Right ventricle myocardium inferior (tissue), 1 donor: ENCODE measurements at regions not wholly inside any gene's neighbourhood (a gene's known extent, or its start where the extent isn't known, plus 50 kb on each side); places are given as distances from the start of the nearest gene placed in this dataset.
A peak's percentile ranks its signal among the peaks of the same experiment; 100 is the strongest.

Experiments
- ATAC-seq: fragments of 200-7000 bp; cut with Tn5 transposase; one replicate; pipeline ENCODE4 v1.9.1; 2020; ENCODE audit warnings: mild to moderate bottlenecking, moderate library complexity
- DNase-seq: peaks from one replicate; pipeline ENCODE4 v3.0.0; 2021; ENCODE audit errors: missing footprints
- intact Hi-C: fragments of 100-400 bp; cut with DNase I; formaldehyde crosslinking; loops from one replicate; pipeline ENCODE4 v1.11.0; 2022
- donor health status: DM: no; HTN: yes; CAD: no; lungs with severe emphysema.

- DNase-seq (no peak), ATAC-seq (no peak)
- intact Hi-C loops: no loop called here
Observed at GRCh38 chr4:126262665-126263064, 947.9 kb downstream of the FAT4 start.

- intact Hi-C loops: no loop called here
- DNase-seq: no peak
- no peak for ATAC-seq
Observed at GRCh38 chr4:126264839-126265238, 950.1 kb downstream of the FAT4 start.

- intact Hi-C loops: no loop called here
- DNase-seq (no peak), ATAC-seq (no peak)
Observed at GRCh38 chr4:126265888-126266287, 951.1 kb downstream of the FAT4 start.

- intact Hi-C loops: no loop called here
- ATAC-seq: no peak
- no peak for DNase-seq
Observed at GRCh38 chr4:126267689-126268088, 952.9 kb downstream of the FAT4 start.

- ATAC-seq (no peak), DNase-seq (no peak)
- intact Hi-C loops: no loop called here
Observed at GRCh38 chr4:126268106-126268505, 953.4 kb downstream of the FAT4 start.

GRCh38 chr4:126269106-126269505 is 954.4 kb downstream of the FAT4 start:
- peak; percentile 97 for ATAC-seq
- intact Hi-C loops: no loop called here
- peak; percentile 64 for DNase-seq

GRCh38 chr4:126271292-126271691 is 956.5 kb downstream of the FAT4 start:
- DNase-seq (no peak), ATAC-seq (no peak)
- intact Hi-C loops: no loop called here

GRCh38 chr4:126273746-126274145 is 959.0 kb downstream of the FAT4 start:
- DNase-seq (no peak), ATAC-seq (no peak)
- intact Hi-C loops: no loop called here

GRCh38 chr4:126291886-126292285 is 977.1 kb downstream of the FAT4 start:
- no peak for ATAC-seq
- intact Hi-C loops: no loop called here
- no peak for DNase-seq

- no peak for ATAC-seq
- no peak for DNase-seq
- intact Hi-C loops: no loop called here
Observed at GRCh38 chr4:126298271-126298670, 983.5 kb downstream of the FAT4 start.

- ATAC-seq: peak; percentile 95
- DNase-seq: no peak
- intact Hi-C loops: no loop called here
Observed at GRCh38 chr4:126306152-126306869, 991.6 kb downstream of the FAT4 start.

- ATAC-seq: no peak
- intact Hi-C loops: no loop called here
- no peak for DNase-seq
Observed at GRCh38 chr4:126318376-126318775, 1003.6 kb downstream of the FAT4 start.

GRCh38 chr4:126328914-126329313 is 1014.2 kb downstream of the FAT4 start:
- no peak for ATAC-seq
- no peak for DNase-seq
- intact Hi-C loops: no loop called here

- DNase-seq (no peak), ATAC-seq (no peak)
- intact Hi-C loops: no loop called here
Observed at GRCh38 chr4:126338548-126338947, 1023.8 kb downstream of the FAT4 start.

- intact Hi-C loops: no loop called here
- ATAC-seq: peak; percentile 44
Observed at GRCh38 chr4:126341927-126342326, 1027.2 kb downstream of the FAT4 start.

GRCh38 chr4:126344472-126344871 is 1029.7 kb downstream of the FAT4 start:
- ATAC-seq (no peak), DNase-seq (no peak)
- intact Hi-C loops: no loop called here

More at GRCh38 chr4:126341927-126342326, 1027.2 kb downstream of the FAT4 start:
- no peak for DNase-seq

GRCh38 chr4:126346654-126347053 is 1031.9 kb downstream of the FAT4 start:
- DNase-seq (no peak), ATAC-seq (no peak)
- intact Hi-C loops: no loop called here

- DNase-seq (no peak), ATAC-seq (no peak)
- intact Hi-C loops: no loop called here
Observed at GRCh38 chr4:126354784-126355183, 1040.0 kb downstream of the FAT4 start.

- intact Hi-C loops: no loop called here
- no peak for ATAC-seq
- no peak for DNase-seq
Observed at GRCh38 chr4:126358041-126358440, 1043.3 kb downstream of the FAT4 start.

GRCh38 chr4:126361287-126361686 is 1046.5 kb downstream of the FAT4 start:
- DNase-seq: no peak
- intact Hi-C loops: no loop called here
- ATAC-seq: no peak

- intact Hi-C loops: no loop called here
- DNase-seq (no peak), ATAC-seq (no peak)
Observed at GRCh38 chr4:126364311-126364911, 1049.7 kb downstream of the FAT4 start.
